GM21423 (cell line): ENCODE measurements at regions not wholly inside any gene's neighbourhood (a gene's known extent, or its start where the extent isn't known, plus 50 kb on each side); places are given as distances from the start of the nearest gene placed in this dataset.

Experiments used
- ATAC-seq: cut with Tn5 transposase; IDR thresholded peaks from one replicate; pipeline ENCODE4 v1.9.1; 2021; ENCODE audit warnings: mild to moderate bottlenecking, moderate library complexity; ENCODE audit not compliant: unreplicated experiment

GRCh38 chr6:131382631-131383030 lies 190.4 kb upstream of the ARG1 start:
- no peak for ATAC-seq

GRCh38 chr6:131383421-131384411 lies 189.3 kb upstream of the ARG1 start:
- no peak for ATAC-seq

DNA sequence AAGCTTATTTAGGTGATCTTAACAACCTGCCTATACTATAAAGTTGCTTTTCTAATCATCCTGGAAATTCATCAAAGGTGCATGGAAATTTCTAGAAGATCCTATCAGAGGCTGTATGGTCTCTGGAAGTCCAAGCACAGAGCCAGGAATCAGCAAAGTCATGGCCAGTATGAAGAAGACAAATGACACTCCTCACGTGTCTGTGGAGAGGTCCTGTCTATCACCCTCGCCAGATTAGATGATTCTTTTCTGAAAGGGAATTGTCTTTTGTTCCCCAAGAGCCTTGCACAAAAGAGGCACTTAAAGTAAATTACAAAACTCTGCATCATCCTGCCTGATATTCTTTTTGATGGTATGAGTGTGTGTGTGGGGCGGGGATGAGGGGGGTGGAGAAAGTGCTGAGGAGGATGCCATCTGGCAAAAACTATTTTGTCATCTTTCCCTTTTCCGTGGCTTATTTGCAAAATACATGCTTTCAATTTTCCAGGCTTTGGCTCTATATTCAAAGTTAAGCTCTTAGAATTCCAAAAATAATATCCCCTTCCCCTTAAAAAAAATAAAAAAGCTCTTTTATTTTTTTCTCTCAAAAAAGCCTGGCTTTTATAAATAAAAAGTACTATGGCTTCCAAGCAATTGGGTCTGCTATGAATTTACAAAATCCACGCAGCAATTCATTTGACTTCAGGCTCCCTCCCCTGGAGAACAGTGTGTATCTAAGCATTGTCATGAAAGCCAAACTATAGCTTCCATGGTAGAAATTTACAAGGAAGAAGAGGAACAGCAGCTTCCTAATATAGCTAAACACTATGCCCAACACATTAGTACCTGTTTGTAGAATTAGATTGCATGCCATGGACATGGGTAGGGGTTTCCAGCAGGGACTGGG lies 185.2 kb upstream of the ARG1 start:
- no peak for ATAC-seq

DNA sequence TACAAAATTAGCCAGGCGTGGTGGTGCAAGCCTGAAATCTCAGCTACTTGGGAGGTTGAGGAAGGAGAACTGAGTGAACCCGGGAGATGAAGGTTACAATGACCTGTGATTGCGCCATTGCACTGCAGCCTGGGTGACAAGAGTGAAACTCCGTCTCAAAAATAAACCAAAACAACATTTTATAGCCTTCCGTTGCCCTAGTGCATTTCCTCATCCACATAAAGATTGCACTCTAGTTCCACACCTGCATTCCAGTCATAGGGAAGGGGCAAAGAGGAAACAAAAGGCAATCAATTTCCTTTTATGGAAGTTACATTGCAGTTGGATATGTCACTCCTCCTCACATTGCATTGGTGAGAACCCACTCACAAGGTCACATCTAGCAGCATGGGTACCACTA lies 182.7 kb upstream of the ARG1 start:
- no peak for ATAC-seq

- ATAC-seq: no peak
Measured at GRCh38 chr6:131391116-131391515, 181.9 kb upstream of the ARG1 start.

DNA sequence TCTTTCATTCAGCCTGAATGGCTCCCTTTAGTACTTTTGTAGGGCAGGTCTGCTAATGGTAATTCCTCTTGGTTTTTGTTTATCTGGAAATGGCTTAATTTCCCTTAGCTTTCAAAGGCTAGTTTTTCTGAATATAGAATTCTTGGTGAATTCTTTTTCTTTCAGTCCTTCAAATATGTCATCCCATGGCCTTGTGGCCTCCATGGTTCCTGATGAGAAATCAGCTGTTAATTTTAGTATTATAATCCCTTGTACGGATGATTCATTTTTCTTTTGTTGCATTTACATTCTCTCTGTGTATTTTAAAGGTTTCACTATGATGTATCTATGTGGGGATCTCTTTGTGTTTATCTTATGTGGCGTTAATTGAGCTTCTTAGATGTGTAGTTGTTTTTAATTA lies 179.6 kb upstream of the ARG1 start:
- no peak for ATAC-seq

GRCh38 chr6:131394768-131395432 lies 178.1 kb upstream of the ARG1 start:
- no peak for ATAC-seq

DNA sequence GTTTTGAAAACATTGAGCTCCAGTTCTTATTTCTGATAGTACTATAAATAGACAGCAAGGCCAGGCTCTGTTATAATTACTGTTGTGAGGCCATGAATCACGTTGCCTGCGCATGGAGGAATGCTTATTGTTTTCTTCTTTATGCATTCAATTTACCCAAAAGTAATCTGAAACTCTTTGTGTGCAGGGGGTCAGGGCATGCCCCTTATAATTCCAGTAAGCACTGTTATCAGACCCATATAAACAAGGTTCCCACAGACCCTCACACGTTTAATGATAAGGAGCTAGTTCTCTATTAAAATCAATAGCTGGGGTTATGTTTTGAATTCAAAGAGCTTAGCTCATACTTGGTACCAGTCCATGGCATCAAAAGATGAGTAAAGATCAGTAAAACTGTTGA lies 174.8 kb upstream of the ARG1 start:
- no peak for ATAC-seq

- no peak for ATAC-seq
Measured at GRCh38 chr6:131399433-131399832, 173.6 kb upstream of the ARG1 start.

- ATAC-seq: no peak
Measured at GRCh38 chr6:131400054-131400778, 172.8 kb upstream of the ARG1 start.

DNA sequence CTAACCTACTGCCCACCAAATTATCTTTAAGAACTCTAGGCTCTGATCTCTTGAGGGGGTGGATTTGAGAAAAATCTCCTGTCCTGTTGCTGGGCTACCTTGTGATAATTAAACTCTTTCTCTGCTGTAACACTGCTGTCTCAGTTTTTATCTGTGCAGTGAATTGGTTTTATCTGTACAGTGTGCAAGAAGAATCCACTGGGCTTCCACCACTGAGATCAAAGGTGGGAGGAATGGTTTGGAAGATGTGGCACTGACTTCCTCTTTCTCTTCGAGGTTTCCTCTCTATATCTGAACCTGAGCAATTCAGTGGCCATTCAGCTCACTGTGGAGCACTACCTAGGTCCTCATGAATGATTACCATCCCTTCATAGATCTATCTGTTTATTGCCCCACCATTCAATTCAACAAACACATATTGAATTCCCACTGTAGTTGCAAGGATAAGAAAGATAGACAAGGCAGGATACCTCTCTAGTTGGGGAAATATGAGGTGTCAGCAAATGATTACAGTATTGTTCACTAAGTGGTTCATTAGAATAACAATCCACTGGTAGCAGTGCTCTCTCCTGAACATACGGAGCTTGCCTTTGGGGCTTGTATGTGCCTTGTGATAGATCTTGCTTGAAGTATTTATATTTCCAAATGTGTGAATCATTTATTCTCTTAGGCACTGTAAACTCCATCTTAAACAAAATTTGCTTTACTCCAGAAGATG lies 172.1 kb upstream of the ARG1 start:
- ATAC-seq: no peak

DNA sequence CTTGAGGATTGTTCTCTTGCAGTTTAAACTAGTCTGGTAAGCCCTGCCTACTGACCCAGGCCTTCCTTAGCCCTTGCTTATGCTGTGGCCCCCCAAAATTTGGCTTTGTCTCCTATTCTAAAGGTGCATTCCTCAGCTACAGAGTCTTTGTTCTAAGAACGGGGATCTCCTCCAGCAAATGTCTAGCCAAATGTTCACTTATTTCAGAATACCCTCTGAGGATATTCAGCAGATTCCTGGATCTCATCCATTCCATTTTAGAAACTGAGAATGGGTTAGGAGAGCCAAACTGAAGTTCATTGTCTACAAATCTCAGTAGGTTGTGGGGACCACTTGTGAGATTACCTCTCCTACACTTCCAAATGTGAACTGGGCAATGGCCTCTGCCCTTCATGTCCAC lies 164.2 kb upstream of the ARG1 start:
- ATAC-seq: no peak

- no peak for ATAC-seq
Measured at GRCh38 chr6:131410785-131411184, 162.2 kb upstream of the ARG1 start.

DNA sequence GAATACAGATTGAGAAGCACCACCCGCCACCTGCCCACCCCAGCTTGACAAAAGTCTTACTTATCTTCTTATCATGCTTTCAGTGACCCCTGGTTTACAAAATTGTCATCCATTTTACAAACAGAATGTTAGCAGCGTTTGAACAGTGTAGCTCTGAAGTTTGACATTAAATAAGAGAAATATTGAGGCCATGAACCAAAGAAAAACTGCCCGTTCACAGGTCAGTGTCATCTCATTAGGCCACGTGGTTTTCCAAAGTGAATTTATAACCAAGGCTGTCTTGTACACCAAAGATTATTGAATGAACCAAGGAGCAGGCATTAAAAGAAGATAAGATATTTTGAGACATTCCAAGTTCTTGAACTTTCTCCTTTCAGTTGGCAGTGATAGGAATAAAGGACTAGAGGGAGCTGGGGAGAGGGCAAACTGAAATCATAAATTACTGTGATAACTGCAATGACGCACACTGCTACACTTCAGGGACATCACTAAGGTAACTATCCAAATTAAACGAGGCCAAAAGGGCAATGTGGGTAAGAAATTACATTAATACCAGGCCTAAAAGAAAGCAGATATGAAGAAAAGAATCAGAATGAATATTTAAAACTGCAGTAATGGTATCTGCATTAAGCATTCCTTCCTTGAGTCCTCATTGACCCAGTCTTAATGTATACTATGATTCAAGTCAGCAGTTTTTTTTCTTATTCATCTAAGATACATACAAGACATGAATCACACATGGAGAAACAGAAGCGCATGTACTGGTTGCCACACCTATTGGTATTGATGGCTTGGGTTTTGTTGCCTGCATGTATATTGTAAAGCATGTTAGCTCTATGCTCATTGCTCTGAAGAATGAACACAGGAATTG lies 159.8 kb upstream of the ARG1 start:
- ATAC-seq: no peak

DNA sequence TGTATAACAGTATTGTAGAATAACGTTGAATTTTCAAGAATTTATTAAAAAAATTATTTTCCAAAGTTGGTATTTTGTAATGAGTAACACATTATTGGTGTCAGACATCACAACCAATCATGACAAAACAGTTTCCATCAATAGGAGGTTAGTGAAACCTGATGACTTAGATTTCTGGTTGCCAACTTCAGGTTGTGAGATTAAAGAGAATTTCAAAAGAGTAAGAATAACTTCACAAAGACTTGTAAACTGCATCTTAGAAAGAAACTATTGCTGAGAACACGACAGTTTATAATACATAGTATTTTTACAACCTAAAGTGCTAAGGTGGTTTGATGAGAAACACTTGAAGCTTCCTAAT lies 159.2 kb upstream of the ARG1 start:
- no peak for ATAC-seq

DNA sequence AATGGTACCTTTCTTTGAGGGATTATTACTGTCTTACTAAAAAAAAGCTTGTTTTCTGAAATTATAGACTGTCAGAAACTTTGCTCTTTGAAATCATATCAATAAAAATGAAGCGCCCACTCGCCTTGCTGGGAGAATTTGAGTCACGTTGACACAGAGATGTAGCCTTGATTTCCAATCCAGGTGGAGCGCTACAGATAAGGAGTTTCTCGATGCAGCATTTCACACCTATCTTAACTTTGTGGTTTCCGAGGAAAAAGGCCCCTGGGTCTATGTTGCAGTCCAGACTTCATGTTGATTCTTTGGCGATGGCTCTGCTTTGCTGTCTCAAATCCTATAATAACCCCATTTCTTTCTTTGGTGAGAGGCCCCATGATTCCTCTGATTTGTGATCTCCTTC lies 158.1 kb upstream of the ARG1 start:
- no peak for ATAC-seq

DNA sequence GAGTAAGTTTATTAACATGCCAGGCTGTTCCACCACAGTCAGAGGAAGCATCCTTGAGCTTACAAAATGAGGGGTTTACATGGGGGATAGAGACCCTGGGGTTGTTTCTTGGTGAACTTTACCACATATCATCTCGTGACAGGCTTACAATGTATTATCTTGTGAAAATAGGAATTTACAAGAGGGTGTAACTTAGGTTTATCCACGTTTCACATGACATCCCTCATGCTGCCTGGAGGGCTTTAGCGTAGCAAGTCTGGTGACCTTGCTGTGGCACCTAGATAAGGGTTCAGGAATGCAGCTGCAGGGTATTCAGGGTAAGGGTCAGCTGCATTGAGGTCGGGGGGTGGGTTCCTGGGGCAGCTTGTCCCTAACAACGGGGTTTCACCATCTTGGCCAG lies 154.6 kb upstream of the ARG1 start:
- ATAC-seq: no peak

DNA sequence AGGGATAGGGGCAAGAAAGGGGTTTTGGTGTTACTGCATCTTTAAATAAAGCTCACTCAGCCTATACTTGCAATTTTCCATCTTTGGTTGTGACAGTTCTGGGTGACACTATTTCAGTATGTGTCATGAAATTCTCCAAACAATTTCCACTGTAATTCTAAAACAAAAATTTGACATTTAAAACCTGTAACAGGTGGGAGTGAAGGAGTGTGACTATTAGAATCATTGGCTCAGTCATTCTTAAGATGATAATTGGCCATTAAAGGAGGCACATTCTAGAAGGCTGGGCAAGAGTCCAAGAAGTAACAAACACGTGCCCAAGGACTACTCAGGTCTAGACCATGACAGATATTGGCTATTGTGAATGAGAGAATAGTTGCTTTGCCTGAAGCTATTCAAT lies 153.3 kb upstream of the ARG1 start:
- ATAC-seq: no peak

GRCh38 chr6:131424016-131424415 lies 149.0 kb upstream of the ARG1 start:
- no peak for ATAC-seq
